Dedifferentiated amniotic fluid mesenchymal stem cell (primary cell): ENCODE measurements at regions not wholly inside any gene's neighbourhood (a gene's known extent, or its start where the extent isn't known, plus 50 kb on each side); places are given as distances from the start of the nearest gene placed in this dataset.

Source experiments
- DNase-seq: peaks from one replicate; pipeline ENCODE4 v3.0.0-alpha.2; 2016; ENCODE audit errors: extremely low spot score

- DNase-seq = no peak
Measured at GRCh38 chr12:113766131-113766878, 199.8 kb downstream of the RBM19 start.

GRCh38 chr12:113764661-113765060 lies 201.5 kb downstream of the RBM19 start:
- DNase-seq = no peak

GRCh38 chr12:113762882-113763816 lies 203.0 kb downstream of the RBM19 start:
- no peak for DNase-seq

- no peak for DNase-seq
Measured at GRCh38 chr12:113762155-113762881, 203.8 kb downstream of the RBM19 start.

- no peak for DNase-seq
Measured at GRCh38 chr12:113759135-113759534, 207.0 kb downstream of the RBM19 start.

GRCh38 chr12:113758165-113758924 lies 207.8 kb downstream of the RBM19 start:
- DNase-seq = no peak

- DNase-seq = no peak
Measured at GRCh38 chr12:113757221-113758002, 208.7 kb downstream of the RBM19 start.

- no peak for DNase-seq
Measured at GRCh38 chr12:113756609-113757008, 209.5 kb downstream of the RBM19 start.

- no peak for DNase-seq
Measured at GRCh38 chr12:113755098-113755497, 211.0 kb downstream of the RBM19 start.

- DNase-seq = no peak
Measured at GRCh38 chr12:113751513-113751912, 214.6 kb downstream of the RBM19 start.

- no peak for DNase-seq
Measured at GRCh38 chr12:113749433-113749815, 216.7 kb downstream of the RBM19 start.

GRCh38 chr12:113748707-113749432 lies 217.3 kb downstream of the RBM19 start:
- DNase-seq = no peak

GRCh38 chr12:113747017-113747416 lies 219.1 kb downstream of the RBM19 start:
- no peak for DNase-seq

- no peak for DNase-seq
Measured at GRCh38 chr12:113744802-113745395, 221.2 kb downstream of the RBM19 start.

- no peak for DNase-seq
Measured at GRCh38 chr12:113742801-113743200, 223.3 kb downstream of the RBM19 start.

- DNase-seq = no peak
Measured at GRCh38 chr12:113740699-113741098, 225.4 kb downstream of the RBM19 start.

GRCh38 chr12:113735131-113735530 lies 231.0 kb downstream of the RBM19 start:
- DNase-seq = no peak

- DNase-seq = no peak
Measured at GRCh38 chr12:113734503-113734902, 231.6 kb downstream of the RBM19 start.

GRCh38 chr12:113732916-113733315 lies 233.2 kb downstream of the RBM19 start:
- DNase-seq = no peak

- no peak for DNase-seq
Measured at GRCh38 chr12:113727651-113728061, 238.5 kb downstream of the RBM19 start.
